ES-I3 (cell line): ENCODE measurements at regions not wholly inside any gene's neighbourhood (a gene's known extent, or its start where the extent isn't known, plus 50 kb on each side); places are given as distances from the start of the nearest gene placed in this dataset.

Experiments used
- H3K36me3 ChIP-seq: 2 replicates; pipeline ENCODE4 v1.6.1; 2013; ENCODE audit warnings: mild to moderate bottlenecking, low read length, control low read depth, moderate library complexity; ENCODE audit not compliant: insufficient read depth
- H3K4me1 ChIP-seq: 2 replicates; pipeline ENCODE4 v1.6.1; 2013; ENCODE audit warnings: mild to moderate bottlenecking, control low read depth, low read length; ENCODE audit not compliant: insufficient read depth
- H3K9ac ChIP-seq: 2 replicates; pipeline ENCODE4 v1.6.1; 2013; ENCODE audit warnings: low read depth, mild to moderate bottlenecking, low read length, moderate library complexity
- H3K9me3 ChIP-seq: 2 replicates; pipeline ENCODE4 v1.6.1; 2013; ENCODE audit warnings: mild to moderate bottlenecking, low read length, moderate library complexity; ENCODE audit not compliant: control insufficient read depth, insufficient read depth

GRCh38 chr5:44868541-44868940 is 59.8 kb downstream of the MRPS30 start:
- H3K9ac ChIP-seq, result no peak overlapping the region
- no peaks in the 10 kb centered on the region for H3K4me1 ChIP-seq
- no peaks in the 10 kb centered on the region for H3K36me3 ChIP-seq
- no peaks in the 10 kb centered on the region for H3K9me3 ChIP-seq

- Histone ChIP-seq H3K9ac (no peak overlapping the region), H3K36me3 (no peaks in the 10 kb centered on the region), H3K4me1 (no peaks in the 10 kb centered on the region), H3K9me3 (no peaks in the 10 kb centered on the region)
These were observed 61.2 kb downstream of the MRPS30 start for GRCh38 chr5:44869928-44870327.

GRCh38 chr5:44870430-44870829 is 61.7 kb downstream of the MRPS30 start:
- Histone ChIP-seq H3K9me3 (no peaks in the 10 kb centered on the region), H3K36me3 (no peaks in the 10 kb centered on the region), H3K9ac (no peak overlapping the region), H3K4me1 (no peaks in the 10 kb centered on the region)

GRCh38 chr5:44871401-44871800 is 62.7 kb downstream of the MRPS30 start:
- Histone ChIP-seq H3K9ac (no peak overlapping the region), H3K4me1 (no peaks in the 10 kb centered on the region), H3K9me3 (no peaks in the 10 kb centered on the region), H3K36me3 (no peaks in the 10 kb centered on the region)

- H3K4me1 ChIP-seq, result no peaks in the 10 kb centered on the region
- H3K36me3 ChIP-seq, result no peaks in the 10 kb centered on the region
- H3K9me3 ChIP-seq, result peaks cover 9% of the 10 kb centered on the region; the same call in 1 of the 2 replicates
- H3K9ac ChIP-seq, result no peak overlapping the region
These were observed 67.2 kb downstream of the MRPS30 start for GRCh38 chr5:44875661-44876605.

GRCh38 chr5:44881266-44881665 is 72.5 kb downstream of the MRPS30 start:
- no peak overlapping the region for H3K9ac ChIP-seq
- H3K9me3 ChIP-seq, result peaks cover 9% of the 10 kb centered on the region; the same call in 1 of the 2 replicates
- no peaks in the 10 kb centered on the region for H3K4me1 ChIP-seq
- no peaks in the 10 kb centered on the region for H3K36me3 ChIP-seq

- Histone ChIP-seq H3K4me1 (no peaks in the 10 kb centered on the region), H3K36me3 (no peaks in the 10 kb centered on the region), H3K9me3 (peaks cover 4% of the 10 kb centered on the region; the same call in 1 of the 2 replicates), H3K9ac (no peak overlapping the region)
These were observed 75.3 kb downstream of the MRPS30 start for GRCh38 chr5:44884036-44884435.

GRCh38 chr5:44885903-44886302 is 77.2 kb downstream of the MRPS30 start:
- Histone ChIP-seq H3K9me3 (no peaks in the 10 kb centered on the region; the same call in 1 of the 2 replicates), H3K9ac (no peak overlapping the region), H3K36me3 (no peaks in the 10 kb centered on the region), H3K4me1 (no peaks in the 10 kb centered on the region)

- Histone ChIP-seq H3K4me1 (no peaks in the 10 kb centered on the region), H3K9ac (no peak overlapping the region), H3K36me3 (no peaks in the 10 kb centered on the region), H3K9me3 (no peaks in the 10 kb centered on the region; the same call in 1 of the 2 replicates)
These were observed 79.0 kb downstream of the MRPS30 start for GRCh38 chr5:44887722-44888121.

- Histone ChIP-seq H3K36me3 (no peaks in the 10 kb centered on the region), H3K4me1 (no peaks in the 10 kb centered on the region), H3K9me3 (no peaks in the 10 kb centered on the region; the same call in 1 of the 2 replicates), H3K9ac (no peak overlapping the region)
These were observed 79.7 kb downstream of the MRPS30 start for GRCh38 chr5:44888435-44888834.

- H3K9ac ChIP-seq, result no peak overlapping the region
- no peaks in the 10 kb centered on the region for H3K36me3 ChIP-seq
- no peaks in the 10 kb centered on the region for H3K9me3 ChIP-seq
- H3K4me1 ChIP-seq, result no peaks in the 10 kb centered on the region
These were observed 82.4 kb downstream of the MRPS30 start for GRCh38 chr5:44891116-44891515.

- Histone ChIP-seq H3K9ac (no peak overlapping the region), H3K9me3 (no peaks in the 10 kb centered on the region), H3K4me1 (no peaks in the 10 kb centered on the region), H3K36me3 (no peaks in the 10 kb centered on the region)
These were observed 91.7 kb downstream of the MRPS30 start for GRCh38 chr5:44900273-44900954.

- Histone ChIP-seq H3K4me1 (peaks cover 8% of the 10 kb centered on the region), H3K9me3 (no peaks in the 10 kb centered on the region), H3K9ac (no peak overlapping the region), H3K36me3 (no peaks in the 10 kb centered on the region)
These were observed 98.6 kb downstream of the MRPS30 start for GRCh38 chr5:44907396-44907795.

- H3K9ac ChIP-seq, result no peak overlapping the region
- H3K36me3 ChIP-seq, result no peaks in the 10 kb centered on the region
- H3K4me1 ChIP-seq, result peaks cover 8% of the 10 kb centered on the region
- no peaks in the 10 kb centered on the region for H3K9me3 ChIP-seq
These were observed 100.3 kb downstream of the MRPS30 start for GRCh38 chr5:44909004-44909403.

- H3K9ac ChIP-seq, result no peak overlapping the region
- no peaks in the 10 kb centered on the region for H3K36me3 ChIP-seq
- H3K4me1 ChIP-seq, result peaks cover 13% of the 10 kb centered on the region
- no peaks in the 10 kb centered on the region for H3K9me3 ChIP-seq
These were observed 102.8 kb downstream of the MRPS30 start for GRCh38 chr5:44911501-44911900.
